B cell (primary cell): ENCODE measurements at regions not wholly inside any gene's neighbourhood (a gene's known extent, or its start where the extent isn't known, plus 50 kb on each side); places are given as distances from the start of the nearest gene placed in this dataset.

Source experiments
- ATAC-seq: fragments of 200-7000 bp; cut with Tn5 transposase; one replicate; pipeline ENCODE4 v1.10.0; 2021; ENCODE audit warnings: low read depth, mild to moderate bottlenecking, moderate number of reproducible peaks, moderate library complexity
- CTCF ChIA-PET: fragments of 350-600 bp; sonication (Branson Sonifier 250); formaldehyde crosslinking; loops from one replicate; lab custom pipeline; 2021; ENCODE audit warnings: antibody characterized with exemption, inconsistent platforms; lab: Charles Lee
- POLR2A ChIA-PET: fragments of 350-600 bp; sonication (Branson Sonifier 250); formaldehyde crosslinking; loops from one replicate; lab custom pipeline; 2021; ENCODE audit warnings: antibody characterized with exemption; lab: Charles Lee
- DNase-seq: peaks from one replicate; pipeline ENCODE4 v3.0.0; 2013
- H2AFZ ChIP-seq: 2 replicates; pipeline ENCODE4 v1.6.1; 2012; ENCODE audit warnings: mild to moderate bottlenecking, low read depth, low read length; ENCODE audit not compliant: insufficient read depth, poor library complexity, severe bottlenecking
- H3K27ac ChIP-seq, 2 donors: 1 replicate in 1 of 2; 2 replicates in 1 of 2; pipeline ENCODE4 v1.5.1; 2012 to 2013; ENCODE audit warnings: low read length in 2 of 2, mild to moderate bottlenecking in 2 of 2, moderate library complexity in 1 of 2
- H3K27me3 ChIP-seq, 4 experiments: fragments of 200-600 bp in 1 of 4; sonication (generic) in 1 of 4; replicated peaks in 1 of 4; 1 replicate in 2 of 4; 2 replicates in 2 of 4; pipeline versions ENCODE4 v1.6.1 to v1.7.0; 2013 to 2016; ENCODE audit warnings: low read length in 3 of 4, mild to moderate bottlenecking in 2 of 4, mixed read lengths in 1 of 4, moderate library complexity in 1 of 4; ENCODE audit not compliant: insufficient read depth in 4 of 4, control insufficient read depth in 3 of 4; ENCODE audit errors: control extremely low read depth in 1 of 4
- H3K36me3 ChIP-seq, 2 experiments: replicated peaks in 1 of 2; 1 replicate in 1 of 2; 2 replicates in 1 of 2; pipeline versions ENCODE4 v1.6.1 to v1.7.1; 2013; ENCODE audit warnings: low read length in 1 of 2; ENCODE audit not compliant: insufficient read depth in 2 of 2, control insufficient read depth in 1 of 2; ENCODE audit errors: control extremely low read depth in 1 of 2, extremely low read depth in 1 of 2
- H3K4me1 ChIP-seq, 2 donors: fragments of 200-600 bp in 1 of 2; sonication (generic) in 1 of 2; 1 replicate in 1 of 2; 2 replicates in 1 of 2; pipeline versions ENCODE4 v1.5.1 to v1.6.1; 2013 to 2017; ENCODE audit warnings: low read length in 2 of 2; ENCODE audit not compliant: control insufficient read depth in 2 of 2, insufficient read depth in 2 of 2
- H3K4me2 ChIP-seq: replicated peaks from 2 replicates; pipeline ENCODE3; 2012; ENCODE audit warnings: mild to moderate bottlenecking, low read depth, low read length; ENCODE audit not compliant: poor library complexity, severe bottlenecking
- H3K4me3 ChIP-seq, 5 experiments: fragments of 200-600 bp in 1 of 5; sonication (generic) in 1 of 5; 1 replicate in 3 of 5; 2 replicates in 2 of 5; pipeline versions ENCODE4 v1.5.1 to v1.7.0; 2011 to 2016; ENCODE audit warnings: low read length in 4 of 5, mild to moderate bottlenecking in 4 of 5, low read depth in 2 of 5, control low read depth in 1 of 5, moderate library complexity in 1 of 5; ENCODE audit not compliant: insufficient read depth in 1 of 5; ENCODE audit errors: control extremely low read depth in 1 of 5, extremely low read depth in 1 of 5
- H3K79me2 ChIP-seq: fragments of 200-600 bp; sonication (generic); one replicate; pipeline ENCODE4 v1.6.0; 2016; ENCODE audit warnings: low read length; ENCODE audit not compliant: control insufficient read depth, insufficient read depth
- H3K9ac ChIP-seq: fragments of 200-600 bp; sonication (generic); 2 replicates; pipeline ENCODE4 v1.6.1; 2017; ENCODE audit warnings: mild to moderate bottlenecking, low read length, moderate library complexity
- H3K9me3 ChIP-seq, 3 donors: one replicate each; pipeline versions ENCODE4 v1.6.1 to v1.7.1; 2013; ENCODE audit warnings: low read length in 2 of 3; ENCODE audit not compliant: control insufficient read depth in 2 of 3, insufficient read depth in 1 of 3; ENCODE audit errors: control extremely low read depth in 1 of 3
- H4K20me1 ChIP-seq: 2 replicates; pipeline ENCODE4 v1.6.0; 2012; ENCODE audit warnings: mild to moderate bottlenecking, low read length; ENCODE audit not compliant: insufficient read depth, control insufficient read depth, poor library complexity, severe bottlenecking
- H3K27ac Mint-ChIP-seq: one replicate; pipeline ENCODE4 v1.8.0; 2021; ENCODE audit warnings: mixed read lengths
- H3K27me3 Mint-ChIP-seq: one replicate; pipeline ENCODE4 v1.8.0; 2021; ENCODE audit warnings: mixed read lengths
- H3K4me1 Mint-ChIP-seq: one replicate; pipeline ENCODE4 v1.8.0; 2021; ENCODE audit warnings: mixed read lengths
- H3K4me3 Mint-ChIP-seq: one replicate; pipeline ENCODE4 v1.8.0; 2021; ENCODE audit warnings: mixed read lengths
- H3K9me3 Mint-ChIP-seq: one replicate; pipeline ENCODE4 v1.8.0; 2022; ENCODE audit warnings: mixed read lengths; ENCODE audit not compliant: insufficient read depth
- CTCF ChIP-seq: fragments of 200-600 bp; IDR thresholded peaks from one replicate; pipeline ENCODE4 v1.8.0; 2022; ENCODE audit warnings: antibody characterized with exemption, mild to moderate bottlenecking
- EZH2 ChIP-seq: IDR thresholded peaks from 2 replicates; pipeline ENCODE4 v1.6.1; 2012; ENCODE audit warnings: borderline replicate concordance, low read depth, mild to moderate bottlenecking, moderate library complexity, low read length; ENCODE audit not compliant: insufficient read depth, poor library complexity, severe bottlenecking
- WGBS: methylation state at CpG from one replicate; pipeline ENCODE4 v1.1.5; 2013; ENCODE audit warnings: missing lambda C conversion rate; ENCODE audit not compliant: insufficient coverage; 5-methylcytosine and 5-hydroxymethylcytosine counted together
- intact Hi-C: fragments of 100-400 bp; cut with micrococcal nuclease; formaldehyde crosslinking; loops from one replicate; pipeline ENCODE4 v1.10.0; 2022

GRCh38 chr2:118387509-118387908, 299.2 kb downstream of the INSIG2 start:
- TF ChIP-seq EZH2 (no peak), CTCF (no peak)
- CTCF ChIA-PET: no interaction called here
- Histone ChIP-seq H3K79me2 (no peaks in the 10 kb centered on the region), H3K4me2 (no peak overlapping the region), H3K36me3 (no peaks in the 10 kb centered on the region), H3K4me3 (no peak overlapping the region), H3K9ac (no peak overlapping the region), H4K20me1 (no peaks in the 10 kb centered on the region), H3K9me3 (peaks cover 0 to 1% (median 0%) of the 10 kb centered on the region in 3 donors), H3K4me1 (no peaks in the 10 kb centered on the region), H3K27me3 (peaks cover 0 to 5% (median 0%) of the 10 kb centered on the region in 4 experiments), H3K27ac (no peak overlapping the region), H2AFZ (no peak overlapping the region)
- Mint-ChIP-seq H3K27ac (no peak overlapping the region), H3K4me1 (no peaks in the 10 kb centered on the region), H3K9me3 (no peaks in the 10 kb centered on the region), H3K27me3 (peaks cover 4% of the 10 kb centered on the region), H3K4me3 (no peak overlapping the region)
- 100% methylated on average over 1 of the region's 1 CpG for WGBS
- POLR2A ChIA-PET: no interaction called here
- intact Hi-C loops: no loop called here
- DNase-seq (no peak), ATAC-seq (no peak)

- POLR2A ChIA-PET: no interaction called here
- H3K4me2 ChIP-seq: no peak overlapping the region
Measured at GRCh38 chr2:118386641-118387302, 298.5 kb downstream of the INSIG2 start.

More at GRCh38 chr2:118386641-118387302, 298.5 kb downstream of the INSIG2 start:
- ATAC-seq: no peak
- Histone ChIP-seq H4K20me1 (no peaks in the 10 kb centered on the region), H3K36me3 (no peaks in the 10 kb centered on the region), H3K4me3 (no peak overlapping the region), H3K27me3 (peaks cover 0 to 3% (median 0%) of the 10 kb centered on the region in 4 experiments), H3K79me2 (no peaks in the 10 kb centered on the region), H3K9ac (no peak overlapping the region), H2AFZ (no peak overlapping the region), H3K27ac (no peak overlapping the region), H3K4me1 (no peaks in the 10 kb centered on the region), H3K9me3 (peaks cover 0 to 1% (median 0%) of the 10 kb centered on the region in 3 donors)
- H3K4me3 Mint-ChIP-seq: no peak overlapping the region
- 74% methylated on average over 8 of the region's 9 CpGs for whole genome bisulfite sequencing
- intact Hi-C loops: no loop called here
- CTCF ChIA-PET: no interaction called here
- TF ChIP-seq CTCF: no peak
- TF ChIP-seq EZH2: no peak
- no peaks in the 10 kb centered on the region for H3K9me3 Mint-ChIP-seq
- H3K27me3 Mint-ChIP-seq: peaks cover 4% of the 10 kb centered on the region
- no peak for DNase-seq
- H3K27ac Mint-ChIP-seq: no peak overlapping the region
- H3K4me1 Mint-ChIP-seq: no peaks in the 10 kb centered on the region
